Body of pancreas (tissue), 4 donors: ENCODE measurements at regions not wholly inside any gene's neighbourhood (a gene's known extent, or its start where the extent isn't known, plus 50 kb on each side); places are given as distances from the start of the nearest gene placed in this dataset.
A peak's percentile ranks its signal among the peaks of the same experiment; 100 is the strongest.

Experiments
- ATAC-seq: fragments of 150-250 bp; one replicate; pipeline ENCODE4 v1.9.1; 2016
- DNase-seq, 4 donors: peaks; one replicate each; pipeline ENCODE4 v3.0.0-alpha.2; 2019
- H3K27ac ChIP-seq, 4 donors: fragments of 200-600 bp; sonication (generic); 1 replicate in 3 of 4; 2 replicates in 1 of 4; pipeline versions ENCODE4 v1.5.1 to v1.6.1; 2016 to 2019; ENCODE audit warnings: mild to moderate bottlenecking in 1 of 4, mixed read lengths in 1 of 4, moderate library complexity in 1 of 4
- H3K27me3 ChIP-seq, 2 donors: fragments of 200-600 bp; sonication (generic); one replicate each; pipeline ENCODE4 v1.6.0; 2016; ENCODE audit warnings: mild to moderate bottlenecking in 1 of 2
- H3K36me3 ChIP-seq, 2 donors: fragments of 200-600 bp; sonication (generic); replicated peaks in 1 of 2; 2 replicates each; pipeline ENCODE4 v1.5.1; 2016; ENCODE audit warnings: low read depth in 2 of 2; ENCODE audit not compliant: insufficient read depth in 1 of 2
- H3K4me1 ChIP-seq: fragments of 200-600 bp; sonication (generic); one replicate; pipeline ENCODE4 v1.6.0; 2016
- H3K4me3 ChIP-seq, 2 donors: fragments of 200-600 bp; sonication (generic); 1 replicate in 1 of 2; 2 replicates in 1 of 2; pipeline ENCODE4 v1.5.1; 2016 to 2019
- H3K9me3 ChIP-seq, 3 donors: fragments of 200-600 bp; sonication (generic); 1 replicate in 2 of 3; 2 replicates in 1 of 3; pipeline ENCODE4 v1.5.1; 2016
- POLR2A ChIP-seq, 3 donors: fragments of 450-650 bp; IDR thresholded peaks; one replicate each; pipeline ENCODE4 v1.6.1; 2016; ENCODE audit warnings: antibody characterized with exemption in 3 of 3, mild to moderate bottlenecking in 2 of 3
- WGBS, 2 donors: methylation state at CpG; one replicate each; pipeline ENCODE4 v1.1.5; 2017; 5-methylcytosine and 5-hydroxymethylcytosine counted together
- intact Hi-C: fragments of 100-400 bp; cut with DNase I; formaldehyde crosslinking; loops from one replicate; pipeline ENCODE4 v1.15.1; 2023
- TF ChIP-seq, protein P1 (sequence below), 7 experiments: fragments of 450-650 bp in 4 of 7; fragments of 200-600 bp in 3 of 7; sonication (generic) in 3 of 7; IDR thresholded peaks; one replicate each; pipeline ENCODE4 v1.5.1; 2016 to 2019; ENCODE audit warnings: antibody characterized with exemption in 7 of 7

GRCh38 chr20:63130658-63131577 is 85.0 kb downstream of the YTHDF1 start:
- Histone ChIP-seq H3K4me3 (no peak overlapping the region), H3K36me3 (no peaks in the 10 kb centered on the region), H3K4me1 (no peaks in the 10 kb centered on the region), H3K9me3 (no peaks in the 10 kb centered on the region), H3K27ac (no peak overlapping the region), H3K27me3 (no peaks in the 10 kb centered on the region)
- WGBS, 2 donors = 51 to 58% methylated on average over 25 to 41 of the region's 43 CpGs
- ATAC-seq = no peak
- TF ChIP-seq, protein P1, sequence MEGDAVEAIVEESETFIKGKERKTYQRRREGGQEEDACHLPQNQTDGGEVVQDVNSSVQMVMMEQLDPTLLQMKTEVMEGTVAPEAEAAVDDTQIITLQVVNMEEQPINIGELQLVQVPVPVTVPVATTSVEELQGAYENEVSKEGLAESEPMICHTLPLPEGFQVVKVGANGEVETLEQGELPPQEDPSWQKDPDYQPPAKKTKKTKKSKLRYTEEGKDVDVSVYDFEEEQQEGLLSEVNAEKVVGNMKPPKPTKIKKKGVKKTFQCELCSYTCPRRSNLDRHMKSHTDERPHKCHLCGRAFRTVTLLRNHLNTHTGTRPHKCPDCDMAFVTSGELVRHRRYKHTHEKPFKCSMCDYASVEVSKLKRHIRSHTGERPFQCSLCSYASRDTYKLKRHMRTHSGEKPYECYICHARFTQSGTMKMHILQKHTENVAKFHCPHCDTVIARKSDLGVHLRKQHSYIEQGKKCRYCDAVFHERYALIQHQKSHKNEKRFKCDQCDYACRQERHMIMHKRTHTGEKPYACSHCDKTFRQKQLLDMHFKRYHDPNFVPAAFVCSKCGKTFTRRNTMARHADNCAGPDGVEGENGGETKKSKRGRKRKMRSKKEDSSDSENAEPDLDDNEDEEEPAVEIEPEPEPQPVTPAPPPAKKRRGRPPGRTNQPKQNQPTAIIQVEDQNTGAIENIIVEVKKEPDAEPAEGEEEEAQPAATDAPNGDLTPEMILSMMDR (IDR thresholded peaks at IDR 0.05) = no peak
- no peak for TF ChIP-seq POLR2A (IDR thresholded peaks at IDR 0.05)
- DNase-seq = peak in 1 of 4 donors; percentile 6
- intact Hi-C loops = no loop called here

DNA sequence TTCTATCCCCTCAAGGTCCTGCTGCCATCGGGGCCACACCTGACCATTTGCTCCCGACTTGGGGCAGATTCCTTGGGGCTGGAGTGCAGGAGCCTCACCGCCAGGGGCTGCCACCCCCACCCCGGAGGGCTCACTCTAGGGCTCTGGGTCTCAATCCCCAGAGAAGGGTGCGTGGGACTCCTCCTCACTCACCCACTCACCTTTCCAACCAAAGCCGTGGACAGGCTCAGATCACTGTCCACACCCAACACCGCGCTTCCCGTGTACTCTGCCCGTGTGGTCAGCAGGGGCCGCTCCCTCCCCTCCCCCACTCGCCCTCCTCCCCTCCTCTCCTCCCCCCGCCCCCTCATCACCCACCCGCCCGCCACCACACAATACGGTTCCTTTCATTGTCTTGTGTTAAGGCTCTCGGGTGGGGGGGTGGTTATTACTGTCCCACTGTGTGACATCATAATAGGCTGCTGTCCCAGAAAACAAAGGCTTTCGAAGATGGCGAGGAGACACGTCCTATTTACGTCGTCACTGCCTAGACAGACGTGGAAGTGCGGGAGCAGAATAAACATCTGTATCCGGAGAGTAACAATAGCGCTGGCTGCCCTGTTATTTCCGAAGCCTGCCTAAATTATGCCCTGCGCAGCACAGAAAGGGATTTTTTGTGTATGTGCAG is 85.8 kb downstream of the YTHDF1 start:
- intact Hi-C loops = no loop called here
- Histone ChIP-seq H3K9me3 (no peaks in the 10 kb centered on the region), H3K4me3 (no peak overlapping the region), H3K4me1 (no peaks in the 10 kb centered on the region), H3K36me3 (no peaks in the 10 kb centered on the region), H3K27me3 (no peaks in the 10 kb centered on the region), H3K27ac (no peak overlapping the region)
- TF ChIP-seq, protein P1 (IDR thresholded peaks at IDR 0.05) = no peak
- TF ChIP-seq POLR2A (IDR thresholded peaks at IDR 0.05) = no peak
- ATAC-seq (no peak), DNase-seq (peak in 2 of 4 donors; percentile 1)
- 21 to 30% methylated on average over 28 of the region's 28 CpGs for WGBS, 2 donors

- TF ChIP-seq POLR2A (IDR thresholded peaks at IDR 0.05) = no peak
- TF ChIP-seq, protein P1 (IDR thresholded peaks at IDR 0.05) = no peak
- no peaks in the 10 kb centered on the region for H3K4me1 ChIP-seq
- H3K27me3 ChIP-seq = no peaks in the 10 kb centered on the region
- intact Hi-C loops = no loop called here
- no peak for DNase-seq
- 50 to 57% methylated on average over 9 of the region's 9 CpGs for WGBS, 2 donors
- H3K9me3 ChIP-seq = no peaks in the 10 kb centered on the region
- H3K4me3 ChIP-seq = no peak overlapping the region
- H3K27ac ChIP-seq = no peak overlapping the region
- no peak for ATAC-seq
- H3K36me3 ChIP-seq = no peaks in the 10 kb centered on the region
These were observed 86.5 kb downstream of the YTHDF1 start for GRCh38 chr20:63129376-63129965.

- DNase-seq (peak in 2 of 4 donors; percentile 1 to 3), ATAC-seq (no peak)
- H3K27me3 ChIP-seq = no peaks in the 10 kb centered on the region
- no peak overlapping the region for H3K4me3 ChIP-seq
- WGBS, 2 donors = 68 to 75% methylated on average over 17 of the region's 17 CpGs
- H3K27ac ChIP-seq = no peak overlapping the region
- intact Hi-C loops = no loop called here
- H3K36me3 ChIP-seq = no peaks in the 10 kb centered on the region
- H3K4me1 ChIP-seq = no peaks in the 10 kb centered on the region
- TF ChIP-seq POLR2A (IDR thresholded peaks at IDR 0.05) = no peak
- TF ChIP-seq, protein P1 (IDR thresholded peaks at IDR 0.05) = no peak
- no peaks in the 10 kb centered on the region for H3K9me3 ChIP-seq
These were observed 87.0 kb downstream of the YTHDF1 start for GRCh38 chr20:63128956-63129355.
